Keratinocyte (primary cell): ENCODE measurements at regions not wholly inside any gene's neighbourhood (a gene's known extent, or its start where the extent isn't known, plus 50 kb on each side); places are given as distances from the start of the nearest gene placed in this dataset.
"Not testable (repeated sequence)": the region's sequence is repeated elsewhere in the genome, so short reads cannot be mapped to it uniquely, and the experiment has no call there.

Experiments used
- DNase-seq: peaks from one replicate; pipeline ENCODE4 v3.0.0-alpha.2; 2011; ENCODE audit warnings: low read depth, missing footprints, low spot score
- FAIRE-seq: peaks from 2 replicates; lab custom pipeline; 2011; peaks lifted over from hg19 to GRCh38; lab: Jason Lieb, UNC
- H2AFZ ChIP-seq: 2 replicates; pipeline ENCODE4 v1.6.0; 2012; ENCODE audit warnings: low read length, control low read depth, inconsistent platforms; ENCODE audit not compliant: control insufficient read depth
- H3K27ac ChIP-seq: 2 replicates; pipeline ENCODE4 v1.5.1; 2011; ENCODE audit warnings: low read length; ENCODE audit not compliant: control insufficient read depth, insufficient read depth
- H3K27me3 ChIP-seq: 3 replicates; pipeline ENCODE4 v1.6.0; 2011; ENCODE audit warnings: low read length; ENCODE audit not compliant: control insufficient read depth, insufficient read depth; ENCODE audit errors: extremely low read depth
- H3K36me3 ChIP-seq, 2 experiments: 2 replicates in 1 of 2; 3 replicates in 1 of 2; pipeline ENCODE4 v1.5.1; 2011; ENCODE audit warnings: low read length in 2 of 2, mild to moderate bottlenecking in 1 of 2; ENCODE audit not compliant: control insufficient read depth in 2 of 2, insufficient read depth in 2 of 2; ENCODE audit errors: extremely low read depth in 1 of 2
- H3K4me1 ChIP-seq: 3 replicates; pipeline ENCODE4 v1.5.1; 2011; ENCODE audit warnings: low read length; ENCODE audit not compliant: control insufficient read depth, insufficient read depth; ENCODE audit errors: extremely low read depth
- H3K4me2 ChIP-seq: 3 replicates; pipeline ENCODE4 v1.6.0; 2011; ENCODE audit warnings: low read depth, low read length; ENCODE audit not compliant: control insufficient read depth, insufficient read depth; ENCODE audit errors: extremely low read depth
- H3K4me3 ChIP-seq, 3 experiments: fragments of 200-600 bp in 1 of 3; sonication (generic) in 1 of 3; 2 replicates in 2 of 3; 3 replicates in 1 of 3; pipeline ENCODE4 v1.5.1; 2011 to 2016; ENCODE audit warnings: low read length in 3 of 3, mild to moderate bottlenecking in 3 of 3, control low read depth in 2 of 3, inconsistent platforms in 1 of 3, low read depth in 1 of 3, mixed read lengths in 1 of 3, mixed run types in 1 of 3, moderate library complexity in 1 of 3; ENCODE audit not compliant: control insufficient read depth in 2 of 3, insufficient read depth in 2 of 3; ENCODE audit errors: extremely low read depth in 1 of 3
- H3K79me2 ChIP-seq: 2 replicates; pipeline ENCODE4 v1.6.0; 2012; ENCODE audit warnings: low read length; ENCODE audit not compliant: control insufficient read depth, insufficient read depth
- H3K9ac ChIP-seq: 3 replicates; pipeline ENCODE4 v1.6.0; 2011; ENCODE audit warnings: low read length; ENCODE audit not compliant: control insufficient read depth, insufficient read depth; ENCODE audit errors: extremely low read depth
- H3K9me1 ChIP-seq: 3 replicates; pipeline ENCODE4 v1.6.0; 2011; ENCODE audit warnings: low read length; ENCODE audit not compliant: control insufficient read depth, insufficient read depth; ENCODE audit errors: extremely low read depth
- H3K9me3 ChIP-seq: 2 replicates; pipeline ENCODE4 v1.5.1; 2012; ENCODE audit warnings: low read depth, low read length; ENCODE audit not compliant: control insufficient read depth
- H4K20me1 ChIP-seq: 3 replicates; pipeline ENCODE4 v1.6.0; 2011; ENCODE audit warnings: low read length; ENCODE audit not compliant: control insufficient read depth, insufficient read depth; ENCODE audit errors: extremely low read depth
- dilution Hi-C: fragments of 300-500 bp; cut with MboI; formaldehyde crosslinking; loops from one replicate; pipeline ENCODE4 v1.7.0; 2020; ENCODE audit warnings: low sequenced_read_pairs; ENCODE audit not compliant: extremely low pct_ligation_motif_present

DNA sequence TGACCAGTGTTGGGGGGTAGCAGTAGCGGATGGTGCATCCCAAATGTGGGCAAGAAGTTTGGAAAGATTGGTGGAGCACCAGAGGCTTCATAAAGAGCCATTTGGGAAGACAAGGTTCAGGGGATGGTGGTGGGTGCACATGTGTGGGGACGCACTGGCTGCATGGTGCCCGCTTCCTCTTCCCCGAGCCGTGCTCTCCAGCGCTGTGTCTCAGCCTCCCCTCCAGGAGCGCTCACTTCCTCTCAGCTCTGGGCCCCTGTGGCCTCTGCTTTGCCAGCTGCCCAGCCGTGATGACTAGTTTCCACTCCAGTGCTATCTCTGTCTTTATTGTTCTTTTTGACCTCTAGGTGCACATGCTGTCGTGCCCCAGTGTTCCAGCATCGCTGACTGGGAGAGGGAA is 78.2 kb upstream of the CRYM start:
- H3K4me3 ChIP-seq, H3K79me2 ChIP-seq, DNase-seq, FAIRE-seq, H3K4me1 ChIP-seq, H3K9ac ChIP-seq, dilution Hi-C loops, H3K4me2 ChIP-seq, H3K27me3 ChIP-seq, H4K20me1 ChIP-seq, H3K9me1 ChIP-seq, H3K27ac ChIP-seq, H3K36me3 ChIP-seq, H3K9me3 ChIP-seq, H2AFZ ChIP-seq: not testable (repeated sequence)

DNA sequence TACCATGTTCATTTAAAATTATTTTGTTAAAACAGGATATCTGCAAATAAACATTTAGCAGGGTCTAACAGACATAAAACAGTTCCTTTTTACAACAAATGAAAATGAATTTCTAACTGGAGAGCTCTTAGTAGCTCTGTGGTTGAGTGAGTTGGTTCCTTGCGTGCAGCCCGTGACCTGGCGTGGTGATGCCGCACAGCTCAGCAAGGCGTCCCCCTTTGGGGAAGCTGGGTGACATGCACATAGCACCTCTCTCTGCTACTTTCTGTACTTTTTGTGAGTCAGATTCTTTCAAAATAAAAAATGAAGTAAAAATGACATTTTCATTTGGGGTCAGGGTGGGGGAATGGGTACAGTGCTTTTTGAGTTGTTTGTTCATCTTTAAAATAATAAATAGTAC is 73.3 kb upstream of the CRYM start:
- H3K4me2 ChIP-seq, H3K9me3 ChIP-seq, H3K4me1 ChIP-seq, dilution Hi-C loops, H3K36me3 ChIP-seq, H3K27ac ChIP-seq, DNase-seq, H3K9ac ChIP-seq, H3K4me3 ChIP-seq, FAIRE-seq, H3K79me2 ChIP-seq, H3K9me1 ChIP-seq, H3K27me3 ChIP-seq, H2AFZ ChIP-seq, H4K20me1 ChIP-seq: not testable (repeated sequence)

DNA sequence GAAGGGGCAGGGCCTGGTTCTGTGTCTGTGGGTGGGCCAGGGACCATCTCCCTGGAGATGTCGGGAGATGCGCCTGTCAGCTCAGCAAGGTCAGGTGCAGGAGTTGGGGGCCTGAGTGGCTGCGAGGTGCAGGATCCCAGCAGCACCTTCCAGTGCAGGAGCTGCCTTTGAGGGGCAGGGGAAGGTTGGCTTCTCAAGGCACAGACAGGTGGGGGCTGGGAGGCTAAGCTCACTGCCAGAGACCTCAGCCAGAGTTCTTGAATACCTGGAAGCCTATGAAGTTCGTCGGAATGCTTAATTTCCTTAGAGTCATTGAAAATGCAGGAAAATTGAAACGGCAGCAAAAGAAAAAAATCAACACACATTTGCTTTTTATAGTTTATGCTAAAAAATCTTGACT is 72.8 kb upstream of the CRYM start:
- DNase-seq, dilution Hi-C loops: not testable (repeated sequence)

DNA sequence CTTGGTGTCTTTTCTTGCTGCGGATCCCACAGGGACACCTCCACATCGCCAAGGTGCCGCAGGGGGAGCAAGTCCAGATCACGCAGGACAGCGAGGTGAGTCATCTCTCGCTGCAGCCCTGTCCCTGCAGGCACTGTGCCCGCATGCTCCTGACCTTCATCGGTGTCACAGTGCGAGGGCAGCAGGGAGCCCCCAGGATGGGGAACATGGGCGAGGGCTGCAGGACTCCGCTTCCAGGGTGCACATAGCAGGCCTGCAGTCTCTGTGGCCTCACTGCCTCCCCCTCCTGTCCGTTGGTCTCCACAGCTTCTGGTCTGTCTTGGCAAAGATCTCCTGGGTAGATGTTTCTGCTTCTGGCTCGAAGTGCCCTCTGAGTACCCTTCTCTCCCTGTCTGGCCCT is 71.2 kb upstream of the CRYM start:
- H3K4me3 ChIP-seq, H3K27me3 ChIP-seq, H3K36me3 ChIP-seq, H2AFZ ChIP-seq, dilution Hi-C loops, H3K79me2 ChIP-seq, FAIRE-seq, H3K4me2 ChIP-seq, H3K4me1 ChIP-seq, DNase-seq, H3K9me1 ChIP-seq, H3K9me3 ChIP-seq, H3K9ac ChIP-seq, H3K27ac ChIP-seq, H4K20me1 ChIP-seq: not testable (repeated sequence)

More for the DNA sequence above, 72.8 kb upstream of the CRYM start:
- not testable (repeated sequence) for H3K4me3 ChIP-seq, H3K9me3 ChIP-seq, H3K79me2 ChIP-seq, H3K4me1 ChIP-seq, FAIRE-seq, H3K27me3 ChIP-seq, H3K9me1 ChIP-seq, H2AFZ ChIP-seq, H4K20me1 ChIP-seq, H3K36me3 ChIP-seq, H3K27ac ChIP-seq, H3K9ac ChIP-seq, H3K4me2 ChIP-seq

DNA sequence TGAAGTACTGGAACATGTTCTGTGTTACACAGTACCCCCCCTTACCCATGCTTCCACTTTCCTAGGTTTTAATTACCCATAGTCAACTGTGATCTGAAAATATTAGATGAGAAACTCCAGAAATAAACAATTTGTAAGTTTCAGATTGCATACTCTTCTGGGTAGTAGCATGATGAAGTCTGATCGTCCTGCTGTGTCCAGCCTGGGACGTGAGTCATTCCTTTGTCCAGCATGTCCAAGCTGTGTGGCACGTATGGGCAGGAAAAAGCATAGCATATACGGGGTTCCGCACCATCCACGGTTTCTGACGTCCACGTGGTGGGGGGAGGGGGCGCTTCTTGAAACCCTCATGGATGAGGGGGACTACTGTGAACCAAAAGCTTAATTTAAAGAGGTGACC is 70.7 kb upstream of the CRYM start:
- H3K9ac ChIP-seq, H3K79me2 ChIP-seq, H3K27me3 ChIP-seq, H3K4me3 ChIP-seq, H3K9me1 ChIP-seq, H2AFZ ChIP-seq, dilution Hi-C loops, H3K36me3 ChIP-seq, H3K4me2 ChIP-seq, DNase-seq, FAIRE-seq, H3K9me3 ChIP-seq, H3K4me1 ChIP-seq, H4K20me1 ChIP-seq, H3K27ac ChIP-seq: not testable (repeated sequence)
